Astrocyte of the cerebellum (primary cell): ENCODE measurements at regions not wholly inside any gene's neighbourhood (a gene's known extent, or its start where the extent isn't known, plus 50 kb on each side); places are given as distances from the start of the nearest gene placed in this dataset.

Experiments
- DNase-seq: peaks from one replicate; pipeline ENCODE4 v3.0.0-alpha.2; 2011; ENCODE audit warnings: low read depth
- H3K4me3 ChIP-seq: 2 replicates; pipeline ENCODE4 v1.5.1; 2011; ENCODE audit warnings: mild to moderate bottlenecking, low read depth, low read length, moderate library complexity
- in situ Hi-C: cut with HindIII; loops from 2 replicates; pipeline ENCODE4 v1.10.0; 2017; ENCODE audit warnings: low sequenced_read_pairs
- TF ChIP-seq, protein P1 (sequence below): IDR thresholded peaks from 2 replicates; pipeline ENCODE4 v1.5.1; 2012; ENCODE audit warnings: low read length, low read depth, moderate library complexity, mild to moderate bottlenecking; ENCODE audit errors: missing control alignments

GRCh38 chr3:66602691-66603090 lies 101.9 kb upstream of the LRIG1 start:
- H3K4me3 ChIP-seq = no peak overlapping the region
- DNase-seq = no peak
- in situ Hi-C loops = no loop called here
- TF ChIP-seq, protein P1, sequence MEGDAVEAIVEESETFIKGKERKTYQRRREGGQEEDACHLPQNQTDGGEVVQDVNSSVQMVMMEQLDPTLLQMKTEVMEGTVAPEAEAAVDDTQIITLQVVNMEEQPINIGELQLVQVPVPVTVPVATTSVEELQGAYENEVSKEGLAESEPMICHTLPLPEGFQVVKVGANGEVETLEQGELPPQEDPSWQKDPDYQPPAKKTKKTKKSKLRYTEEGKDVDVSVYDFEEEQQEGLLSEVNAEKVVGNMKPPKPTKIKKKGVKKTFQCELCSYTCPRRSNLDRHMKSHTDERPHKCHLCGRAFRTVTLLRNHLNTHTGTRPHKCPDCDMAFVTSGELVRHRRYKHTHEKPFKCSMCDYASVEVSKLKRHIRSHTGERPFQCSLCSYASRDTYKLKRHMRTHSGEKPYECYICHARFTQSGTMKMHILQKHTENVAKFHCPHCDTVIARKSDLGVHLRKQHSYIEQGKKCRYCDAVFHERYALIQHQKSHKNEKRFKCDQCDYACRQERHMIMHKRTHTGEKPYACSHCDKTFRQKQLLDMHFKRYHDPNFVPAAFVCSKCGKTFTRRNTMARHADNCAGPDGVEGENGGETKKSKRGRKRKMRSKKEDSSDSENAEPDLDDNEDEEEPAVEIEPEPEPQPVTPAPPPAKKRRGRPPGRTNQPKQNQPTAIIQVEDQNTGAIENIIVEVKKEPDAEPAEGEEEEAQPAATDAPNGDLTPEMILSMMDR = no peak

GRCh38 chr3:66603151-66603611 lies 102.4 kb upstream of the LRIG1 start:
- DNase-seq = peak; percentile 69
- TF ChIP-seq, protein P1 = no peak
- in situ Hi-C loops = no loop called here
- H3K4me3 ChIP-seq = no peak overlapping the region

DNA sequence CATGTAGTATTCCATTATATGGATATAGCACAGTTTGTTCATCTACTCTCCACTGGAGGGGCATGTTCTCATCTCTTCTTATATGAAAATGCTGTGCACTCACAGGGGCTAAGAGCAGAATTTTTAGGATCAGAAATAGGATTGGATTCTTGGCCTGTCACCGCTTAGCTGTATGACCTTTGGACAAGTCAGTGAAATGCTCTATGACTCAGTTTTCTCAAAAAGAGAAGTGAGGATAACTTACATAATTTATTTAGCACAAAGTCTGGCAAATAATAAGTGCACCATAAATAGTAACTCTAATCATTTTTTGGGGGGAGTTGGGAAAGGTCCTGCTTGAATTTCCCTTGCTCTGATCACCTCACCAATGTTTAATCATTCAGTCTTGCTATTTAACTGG lies 103.7 kb upstream of the LRIG1 start:
- H3K4me3 ChIP-seq = no peak overlapping the region
- TF ChIP-seq, protein P1 = no peak
- DNase-seq = no peak
- in situ Hi-C loops = no loop called here

DNA sequence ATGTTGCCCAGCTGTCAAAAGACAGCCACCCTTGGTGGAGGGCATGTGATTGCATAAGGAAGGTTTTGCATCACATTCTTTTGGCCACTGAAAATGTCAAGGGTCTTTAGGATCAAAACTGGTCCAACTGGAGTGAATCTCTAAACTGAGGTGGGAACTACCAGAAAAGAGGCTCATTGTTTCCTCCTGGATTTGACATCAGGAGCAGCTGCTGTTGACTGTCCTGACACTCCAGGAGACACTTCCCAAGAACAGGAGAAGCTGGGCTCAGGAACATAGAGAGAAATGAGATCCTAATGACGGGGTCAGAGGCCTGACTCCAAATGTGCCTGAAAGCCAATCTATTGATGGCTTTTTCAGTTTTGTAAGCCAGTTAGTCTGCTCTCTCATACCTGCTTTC lies 105.3 kb upstream of the LRIG1 start:
- DNase-seq = no peak
- H3K4me3 ChIP-seq = no peak overlapping the region
- in situ Hi-C loops = no loop called here
- TF ChIP-seq, protein P1 = no peak

GRCh38 chr3:66606868-66607267 lies 106.0 kb upstream of the LRIG1 start:
- DNase-seq = no peak
- in situ Hi-C loops = no loop called here
- H3K4me3 ChIP-seq = no peak overlapping the region
- TF ChIP-seq, protein P1 = no peak

- no peak overlapping the region for H3K4me3 ChIP-seq
- in situ Hi-C loops = no loop called here
- TF ChIP-seq, protein P1 = no peak
- peak; percentile 88 for DNase-seq
These were observed 109.1 kb upstream of the LRIG1 start for GRCh38 chr3:66609660-66610561.
